Activated naive CD4-positive, alpha-beta T cell treated with anti-CD3 and anti-CD28 coated beads for 36 hours (primary cell): ENCODE measurements at regions not wholly inside any gene's neighbourhood (a gene's known extent, or its start where the extent isn't known, plus 50 kb on each side); places are given as distances from the start of the nearest gene placed in this dataset.
A peak's percentile ranks its signal among the peaks of the same experiment; 100 is the strongest.

Source experiments
- CTCF ChIA-PET: fragments of 350-600 bp; sonication (Branson Sonifier 250); formaldehyde crosslinking; loops from one replicate; lab custom pipeline; 2021; ENCODE audit warnings: antibody characterized with exemption; lab: Charles Lee
- DNase-seq: peaks from one replicate; pipeline ENCODE4 v3.0.0-alpha.2; 2020
- H3K27ac Mint-ChIP-seq: one replicate; pipeline ENCODE4 v1.8.0; 2021; ENCODE audit warnings: mild to moderate bottlenecking, mixed read lengths
- H3K27me3 Mint-ChIP-seq: one replicate; pipeline ENCODE4 v1.8.0; 2021; ENCODE audit warnings: low read depth, mixed read lengths
- H3K36me3 Mint-ChIP-seq: one replicate; pipeline ENCODE4 v1.8.0; 2021; ENCODE audit warnings: low read depth, mixed read lengths
- H3K4me1 Mint-ChIP-seq: one replicate; pipeline ENCODE4 v1.8.0; 2021; ENCODE audit warnings: low read depth, mixed read lengths
- H3K4me3 Mint-ChIP-seq: one replicate; pipeline ENCODE4 v1.8.0; 2021; ENCODE audit warnings: mild to moderate bottlenecking, moderate library complexity, mixed read lengths
- H3K9me3 Mint-ChIP-seq: one replicate; pipeline ENCODE4 v1.8.0; 2021; ENCODE audit warnings: mixed read lengths
- intact Hi-C: fragments of 100-400 bp; cut with micrococcal nuclease; formaldehyde crosslinking; loops from one replicate; pipeline ENCODE4 v1.15.1; 2023

GRCh38 chr7:101691822-101692384, 62.8 kb upstream of the MYL10 start:
- intact Hi-C loops = no loop called here
- CTCF ChIA-PET = interaction anchor here (0.7 to 1.0 kb wide), 3 partner anchors 33 to 146 kb away, joined by 3 read pairs; no protein-coding TSS in a partner anchor
- Mint-ChIP-seq H3K9me3 (no peaks in the 10 kb centered on the region), H3K27me3 (peaks cover 4% of the 10 kb centered on the region), H3K36me3 (no peaks in the 10 kb centered on the region), H3K4me3 (no peak overlapping the region), H3K4me1 (no peaks in the 10 kb centered on the region), H3K27ac (no peak overlapping the region)
- peak; percentile 10 for DNase-seq

GRCh38 chr7:101693498-101694091, 64.5 kb upstream of the MYL10 start:
- no peaks in the 10 kb centered on the region for H3K36me3 Mint-ChIP-seq
- no peaks in the 10 kb centered on the region for H3K4me1 Mint-ChIP-seq
- peaks cover 4% of the 10 kb centered on the region for H3K27me3 Mint-ChIP-seq
- H3K4me3 Mint-ChIP-seq = no peak overlapping the region
- CTCF ChIA-PET = interaction anchor here (0.5 kb wide), 1 partner anchor 146 kb away, joined by 3 read pairs; no protein-coding TSS in a partner anchor
- intact Hi-C loops = no loop called here
- no peak for DNase-seq
- H3K27ac Mint-ChIP-seq = no peak overlapping the region
- H3K9me3 Mint-ChIP-seq = no peaks in the 10 kb centered on the region

GRCh38 chr7:101698964-101699363, 69.9 kb upstream of the MYL10 start:
- CTCF ChIA-PET = no interaction called here
- no peaks in the 10 kb centered on the region for H3K4me1 Mint-ChIP-seq
- H3K27ac Mint-ChIP-seq = no peak overlapping the region
- H3K9me3 Mint-ChIP-seq = no peaks in the 10 kb centered on the region
- intact Hi-C loops = no loop called here
- H3K4me3 Mint-ChIP-seq = no peak overlapping the region
- H3K36me3 Mint-ChIP-seq = no peaks in the 10 kb centered on the region
- no peak for DNase-seq
- H3K27me3 Mint-ChIP-seq = peaks cover 4% of the 10 kb centered on the region

GRCh38 chr7:101699399-101699798, 70.3 kb upstream of the MYL10 start:
- intact Hi-C loops = no loop called here
- Mint-ChIP-seq H3K4me3 (no peak overlapping the region), H3K27me3 (peaks cover 4% of the 10 kb centered on the region), H3K36me3 (no peaks in the 10 kb centered on the region), H3K9me3 (no peaks in the 10 kb centered on the region), H3K27ac (no peak overlapping the region), H3K4me1 (no peaks in the 10 kb centered on the region)
- DNase-seq = no peak
- CTCF ChIA-PET = no interaction called here

GRCh38 chr7:101699881-101700823, 71.1 kb upstream of the MYL10 start:
- DNase-seq = no peak
- CTCF ChIA-PET = no interaction called here
- Mint-ChIP-seq H3K27ac (no peak overlapping the region), H3K4me1 (no peaks in the 10 kb centered on the region), H3K36me3 (no peaks in the 10 kb centered on the region), H3K27me3 (peaks cover 4% of the 10 kb centered on the region), H3K9me3 (no peaks in the 10 kb centered on the region), H3K4me3 (no peak overlapping the region)
- intact Hi-C loops = no loop called here

GRCh38 chr7:101701153-101701794, 72.2 kb upstream of the MYL10 start:
- Mint-ChIP-seq H3K36me3 (no peaks in the 10 kb centered on the region), H3K27ac (no peak overlapping the region), H3K4me3 (no peak overlapping the region), H3K9me3 (no peaks in the 10 kb centered on the region), H3K27me3 (peaks cover 3% of the 10 kb centered on the region), H3K4me1 (no peaks in the 10 kb centered on the region)
- intact Hi-C loops = no loop called here
- no peak for DNase-seq
- CTCF ChIA-PET = interaction anchor here (0.7 kb wide), 1 partner anchor 199 kb away, joined by 3 read pairs; no protein-coding TSS in a partner anchor

GRCh38 chr7:101702362-101702850, 73.3 kb upstream of the MYL10 start:
- intact Hi-C loops = no loop called here
- Mint-ChIP-seq H3K36me3 (no peaks in the 10 kb centered on the region), H3K27ac (no peak overlapping the region), H3K4me3 (no peak overlapping the region), H3K4me1 (no peaks in the 10 kb centered on the region), H3K27me3 (no peaks in the 10 kb centered on the region), H3K9me3 (no peaks in the 10 kb centered on the region)
- CTCF ChIA-PET = interaction anchor here (0.7 kb wide), 1 partner anchor 178 kb away, joined by 3 read pairs; no protein-coding TSS in a partner anchor
- no peak for DNase-seq

GRCh38 chr7:101705331-101705730, 76.2 kb upstream of the MYL10 start:
- H3K4me3 Mint-ChIP-seq = no peak overlapping the region
- H3K4me1 Mint-ChIP-seq = no peaks in the 10 kb centered on the region
- H3K27me3 Mint-ChIP-seq = no peaks in the 10 kb centered on the region
- CTCF ChIA-PET = interaction anchor here (0.6 kb wide), 1 partner anchor 544 kb away, joined by 8 read pairs; no protein-coding TSS in a partner anchor
- intact Hi-C loops = no loop called here
- H3K27ac Mint-ChIP-seq = no peak overlapping the region
- DNase-seq = no peak
- no peaks in the 10 kb centered on the region for H3K36me3 Mint-ChIP-seq
- no peaks in the 10 kb centered on the region for H3K9me3 Mint-ChIP-seq

- intact Hi-C loops = no loop called here
- no peak overlapping the region for H3K27ac Mint-ChIP-seq
- H3K36me3 Mint-ChIP-seq = no peaks in the 10 kb centered on the region
- H3K4me1 Mint-ChIP-seq = no peaks in the 10 kb centered on the region
- H3K4me3 Mint-ChIP-seq = no peak overlapping the region
- no peaks in the 10 kb centered on the region for H3K9me3 Mint-ChIP-seq
- DNase-seq = no peak
- CTCF ChIA-PET = no interaction called here
- no peaks in the 10 kb centered on the region for H3K27me3 Mint-ChIP-seq
Measured at GRCh38 chr7:101707587-101707986, 78.5 kb upstream of the MYL10 start.

- no peak for DNase-seq
- intact Hi-C loops = no loop called here
- Mint-ChIP-seq H3K27ac (no peak overlapping the region), H3K4me3 (no peak overlapping the region), H3K9me3 (no peaks in the 10 kb centered on the region), H3K36me3 (no peaks in the 10 kb centered on the region), H3K4me1 (no peaks in the 10 kb centered on the region), H3K27me3 (no peaks in the 10 kb centered on the region)
- CTCF ChIA-PET = no interaction called here
Measured at GRCh38 chr7:101708223-101708622, 79.1 kb upstream of the MYL10 start.

GRCh38 chr7:101712652-101713051, 83.6 kb upstream of the MYL10 start:
- no peak for DNase-seq
- intact Hi-C loops = no loop called here
- CTCF ChIA-PET = interaction anchor here (0.6 kb wide), 1 partner anchor 331 kb away, joined by 3 read pairs; no protein-coding TSS in a partner anchor
- Mint-ChIP-seq H3K9me3 (no peaks in the 10 kb centered on the region), H3K4me3 (no peak overlapping the region), H3K27me3 (no peaks in the 10 kb centered on the region), H3K27ac (no peak overlapping the region), H3K4me1 (no peaks in the 10 kb centered on the region), H3K36me3 (no peaks in the 10 kb centered on the region)

- CTCF ChIA-PET = no interaction called here
- H3K9me3 Mint-ChIP-seq = no peaks in the 10 kb centered on the region
Measured at GRCh38 chr7:101714097-101714496, 85.0 kb upstream of the MYL10 start.

More at GRCh38 chr7:101714097-101714496, 85.0 kb upstream of the MYL10 start:
- H3K4me1 Mint-ChIP-seq = no peaks in the 10 kb centered on the region
- no peaks in the 10 kb centered on the region for H3K27me3 Mint-ChIP-seq
- no peak overlapping the region for H3K4me3 Mint-ChIP-seq
- H3K27ac Mint-ChIP-seq = no peak overlapping the region
- no peaks in the 10 kb centered on the region for H3K36me3 Mint-ChIP-seq
- no peak for DNase-seq
- intact Hi-C loops = no loop called here
